WTC11 (cell line): ENCODE measurements at regions not wholly inside any gene's neighbourhood (a gene's known extent, or its start where the extent isn't known, plus 50 kb on each side); places are given as distances from the start of the nearest gene placed in this dataset.

Experiments
- ATAC-seq: fragments of 200-7000 bp; cut with Tn5 transposase; 2 replicates; pipeline ENCODE4 v1.10.0; 2021; ENCODE audit warnings: mild to moderate bottlenecking, moderate library complexity
- CTCF ChIA-PET: fragments of 300-600 bp; sonication (Branson Sonifier 250); formaldehyde crosslinking; loops from one replicate; lab custom pipeline; 2021; ENCODE audit warnings: antibody characterized with exemption; lab: Charles Lee
- POLR2A ChIA-PET: fragments of 350-600 bp; sonication (Branson Sonifier 250); formaldehyde crosslinking; loops from one replicate; lab custom pipeline; 2021; ENCODE audit warnings: antibody characterized with exemption; lab: Charles Lee
- DNase-seq: peaks from one replicate; pipeline ENCODE4 v3.0.0; 2021; ENCODE audit warnings: low spot score
- H3K27ac Mint-ChIP-seq: 2 replicates; pipeline ENCODE4 v1.8.0; 2021; ENCODE audit warnings: mixed read lengths
- H3K27me3 Mint-ChIP-seq: 2 replicates; pipeline ENCODE4 v1.8.0; 2021; ENCODE audit warnings: low read depth, mild to moderate bottlenecking, moderate library complexity, mixed read lengths
- H3K36me3 Mint-ChIP-seq: 2 replicates; pipeline ENCODE4 v1.8.0; 2021; ENCODE audit warnings: mixed read lengths
- H3K4me1 Mint-ChIP-seq: 2 replicates; pipeline ENCODE4 v1.8.0; 2022; ENCODE audit warnings: mixed read lengths
- H3K4me3 Mint-ChIP-seq: 2 replicates; pipeline ENCODE4 v1.8.0; 2021; ENCODE audit warnings: mild to moderate bottlenecking, moderate library complexity, mixed read lengths
- H3K9me3 Mint-ChIP-seq: 2 replicates; pipeline ENCODE4 v1.8.0; 2021; ENCODE audit warnings: mixed read lengths
- ATF1 ChIP-seq: sonication (generic); formaldehyde crosslinking; IDR thresholded peaks from 2 replicates; pipeline ENCODE4 v1.8.1; 2023; ENCODE audit warnings: mild to moderate bottlenecking, moderate library complexity, missing genetic modification reagents
- ATF3 ChIP-seq: sonication (generic); formaldehyde crosslinking; conservative IDR thresholded peaks from 2 replicates; pipeline ENCODE4 v1.8.1; 2022; ENCODE audit warnings: mild to moderate bottlenecking, missing genetic modification reagents
- CBFB ChIP-seq: sonication (generic); formaldehyde crosslinking; IDR thresholded peaks from 2 replicates; pipeline ENCODE4 v1.8.1; 2022; ENCODE audit warnings: mild to moderate bottlenecking, low read depth, missing genetic modification reagents
- E2F5 ChIP-seq: sonication (generic); formaldehyde crosslinking; IDR thresholded peaks from 2 replicates; pipeline ENCODE4 v1.8.1; 2022; ENCODE audit warnings: mild to moderate bottlenecking, moderate library complexity, missing genetic modification reagents
- FOXK1 ChIP-seq: sonication (generic); formaldehyde crosslinking; IDR thresholded peaks from 2 replicates; pipeline ENCODE4 v1.8.0; 2022; ENCODE audit warnings: mild to moderate bottlenecking, moderate library complexity, missing genetic modification reagents
- HMGXB4 ChIP-seq: sonication (generic); formaldehyde crosslinking; IDR thresholded peaks from 2 replicates; pipeline ENCODE4 v1.8.1; 2023; ENCODE audit warnings: mild to moderate bottlenecking, moderate library complexity, missing genetic modification reagents
- JUN ChIP-seq: sonication (generic); formaldehyde crosslinking; IDR thresholded peaks from 2 replicates; pipeline ENCODE4 v1.8.0; 2023; ENCODE audit warnings: mild to moderate bottlenecking, missing genetic modification reagents
- KAT7 ChIP-seq: sonication (generic); formaldehyde crosslinking; IDR thresholded peaks from 2 replicates; pipeline ENCODE4 v1.8.1; 2023; ENCODE audit warnings: missing genetic modification reagents, mild to moderate bottlenecking, borderline replicate concordance
- MAX ChIP-seq: sonication (generic); formaldehyde crosslinking; IDR thresholded peaks from 2 replicates; pipeline ENCODE4 v1.8.0; 2022; ENCODE audit warnings: mild to moderate bottlenecking, missing genetic modification reagents
- MLX ChIP-seq: sonication (generic); formaldehyde crosslinking; IDR thresholded peaks from 2 replicates; pipeline ENCODE4 v1.8.1; 2023; ENCODE audit warnings: mild to moderate bottlenecking, missing genetic modification reagents, moderate library complexity
- MXD4 ChIP-seq: fragments of 250-450 bp; sonication (Bioruptor Pico); IDR thresholded peaks from 2 replicates; pipeline ENCODE4 v1.8.0; 2021; ENCODE audit warnings: mild to moderate bottlenecking, moderate library complexity, borderline replicate concordance
- NR2C2 ChIP-seq: sonication (generic); formaldehyde crosslinking; IDR thresholded peaks from 2 replicates; pipeline ENCODE4 v1.8.0; 2022; ENCODE audit warnings: mild to moderate bottlenecking, missing genetic modification reagents
- PREB ChIP-seq: sonication (generic); formaldehyde crosslinking; IDR thresholded peaks from 2 replicates; pipeline ENCODE4 v1.8.1; 2022; ENCODE audit warnings: mild to moderate bottlenecking, missing genetic modification reagents, moderate library complexity, borderline replicate concordance
- STAT6 ChIP-seq: sonication (generic); formaldehyde crosslinking; conservative IDR thresholded peaks from 2 replicates; pipeline ENCODE4 v1.8.1; 2023; ENCODE audit warnings: mild to moderate bottlenecking, low read depth, missing genetic modification reagents, moderate library complexity
- USF2 ChIP-seq: sonication (generic); formaldehyde crosslinking; IDR thresholded peaks from 2 replicates; pipeline ENCODE4 v1.8.1; 2023; ENCODE audit warnings: mild to moderate bottlenecking, missing genetic modification reagents, moderate library complexity
- ZNF281 ChIP-seq: sonication (generic); formaldehyde crosslinking; IDR thresholded peaks from 2 replicates; pipeline ENCODE4 v1.8.0; 2023; ENCODE audit warnings: mild to moderate bottlenecking, missing genetic modification reagents

GRCh38 chr2:54406031-54406430 lies 50.1 kb upstream of the SPTBN1 start:
- no peak for TF ChIP-seq STAT6 (CRISPR knock-in tag)
- TF ChIP-seq KAT7, result no peak
- no peak for TF ChIP-seq PREB
- no peak for TF ChIP-seq MAX (CRISPR knock-in tag)
- no peak for TF ChIP-seq NR2C2
- no peak for TF ChIP-seq MLX (CRISPR knock-in tag)
- TF ChIP-seq E2F5 (CRISPR knock-in tag), result no peak
- TF ChIP-seq MXD4 (CRISPR knock-in tag), result no peak
- no peak for TF ChIP-seq HMGXB4
- TF ChIP-seq JUN (CRISPR knock-in tag), result no peak
- no peak for TF ChIP-seq ATF1 (CRISPR knock-in tag)
- TF ChIP-seq FOXK1 (CRISPR knock-in tag), result no peak
- no peak for TF ChIP-seq ATF3 (CRISPR knock-in tag)
- no peak for TF ChIP-seq USF2 (CRISPR knock-in tag)
- no peak for TF ChIP-seq CBFB (CRISPR knock-in tag)
- no peak for TF ChIP-seq ZNF281 (CRISPR knock-in tag)
- Mint-ChIP-seq H3K4me3 (no peak overlapping the region), H3K9me3 (no peaks in the 10 kb centered on the region), H3K4me1 (peaks cover 5% of the 10 kb centered on the region; the same call in 1 of the 2 replicates), H3K36me3 (no peaks in the 10 kb centered on the region), H3K27me3 (no peaks in the 10 kb centered on the region; the same call in 1 of the 2 replicates), H3K27ac (no peak overlapping the region)
- no peak for ATAC-seq
- no peak for DNase-seq
- POLR2A ChIA-PET, result no interaction called here
- CTCF ChIA-PET, result interaction anchor here (0.7 kb wide), 1 partner anchor 97 kb away, joined by 3 read pairs; no protein-coding TSS in a partner anchor
